PC-9 (cell line): ENCODE measurements at regions not wholly inside any gene's neighbourhood (a gene's known extent, or its start where the extent isn't known, plus 50 kb on each side); places are given as distances from the start of the nearest gene placed in this dataset.
"Not testable (repeated sequence)": the region's sequence is repeated elsewhere in the genome, so short reads cannot be mapped to it uniquely, and the experiment has no call there.

Experiments used
- BruUV-seq: library from RNA; stranded (reverse); fragments of 400-500 nt; replicated peaks from 2 replicates; lab custom pipeline; 2021; lab: Mats Ljungman, UMichigan
- CTCF ChIA-PET: fragments of 300-600 bp; sonication (Branson Sonifier 250); formaldehyde crosslinking; loops from one replicate; lab custom pipeline; 2022; ENCODE audit warnings: antibody characterized with exemption; lab: Charles Lee
- POLR2A ChIA-PET: fragments of 300-600 bp; sonication (Branson Sonifier 250); formaldehyde crosslinking; loops from one replicate; lab custom pipeline; 2022; ENCODE audit warnings: antibody characterized with exemption; ENCODE audit not compliant: unreplicated experiment; lab: Charles Lee
- DNase-seq, 2 experiments: peaks; one replicate each; pipeline versions ENCODE4 v3.0.0 to v3.0.0-alpha.2; 2015 to 2022; ENCODE audit warnings: mixed read lengths in 1 of 2
- H2AFZ ChIP-seq: fragments of 200-600 bp; sonication (generic); 2 replicates; pipeline ENCODE4 v1.8.1; 2017; ENCODE audit warnings: antibody characterized with exemption
- H3F3A ChIP-seq: fragments of 200-600 bp; sonication (generic); 2 replicates; pipeline ENCODE4 v1.8.1; 2017; ENCODE audit warnings: antibody characterized with exemption, mild to moderate bottlenecking, low read depth; ENCODE audit not compliant: insufficient read depth
- H3K27ac ChIP-seq: fragments of 200-600 bp; sonication (generic); 2 replicates; pipeline ENCODE4 v1.6.1; 2016; ENCODE audit warnings: mixed run types
- H3K27me3 ChIP-seq: fragments of 200-600 bp; sonication (generic); 2 replicates; pipeline ENCODE4 v1.6.1; 2016; ENCODE audit warnings: low read depth, mixed run types; ENCODE audit not compliant: insufficient read depth
- H3K36me3 ChIP-seq: fragments of 200-600 bp; sonication (generic); 2 replicates; pipeline ENCODE4 v1.6.1; 2016; ENCODE audit warnings: low read depth, mixed run types
- H3K4me1 ChIP-seq: fragments of 200-600 bp; sonication (generic); replicated peaks from 2 replicates; pipeline ENCODE4 v1.6.1; 2016; ENCODE audit warnings: mixed run types; ENCODE audit not compliant: insufficient read depth
- H3K4me2 ChIP-seq: fragments of 200-600 bp; sonication (generic); 2 replicates; pipeline ENCODE4 v1.6.1; 2017; ENCODE audit warnings: mixed run types
- H3K4me3 ChIP-seq: fragments of 200-600 bp; sonication (generic); 2 replicates; pipeline ENCODE4 v1.6.1; 2016; ENCODE audit warnings: mixed run types
- H3K79me2 ChIP-seq: fragments of 200-600 bp; sonication (generic); 2 replicates; pipeline ENCODE4 v1.6.1; 2017; ENCODE audit warnings: low read depth, mixed run types
- H3K9me2 ChIP-seq: fragments of 200-600 bp; sonication (generic); 2 replicates; pipeline ENCODE4 v1.8.1; 2017; ENCODE audit warnings: mild to moderate bottlenecking; ENCODE audit not compliant: insufficient read depth
- H3K9me3 ChIP-seq: fragments of 200-600 bp; sonication (generic); 2 replicates; pipeline ENCODE4 v1.8.1; 2016; ENCODE audit warnings: low read depth; ENCODE audit not compliant: insufficient read depth
- H4K20me1 ChIP-seq: fragments of 200-600 bp; sonication (generic); 2 replicates; pipeline ENCODE4 v1.8.1; 2017; ENCODE audit not compliant: insufficient read depth
- CTCF ChIP-seq: fragments of 200-600 bp; sonication (generic); conservative IDR thresholded peaks from 2 replicates; pipeline ENCODE4 v1.6.1; 2017; ENCODE audit warnings: mixed run types, antibody characterized with exemption, mild to moderate bottlenecking, moderate library complexity
- EZH2 ChIP-seq: fragments of 200-600 bp; sonication (generic); IDR thresholded peaks from 2 replicates; pipeline ENCODE4 v1.8.0; 2017; ENCODE audit warnings: antibody characterized with exemption, low read depth
- intact Hi-C: fragments of 100-400 bp; cut with micrococcal nuclease; formaldehyde crosslinking; loops from one replicate; pipeline ENCODE4 v1.10.0; 2022; ENCODE audit not compliant: unreplicated experiment

DNA sequence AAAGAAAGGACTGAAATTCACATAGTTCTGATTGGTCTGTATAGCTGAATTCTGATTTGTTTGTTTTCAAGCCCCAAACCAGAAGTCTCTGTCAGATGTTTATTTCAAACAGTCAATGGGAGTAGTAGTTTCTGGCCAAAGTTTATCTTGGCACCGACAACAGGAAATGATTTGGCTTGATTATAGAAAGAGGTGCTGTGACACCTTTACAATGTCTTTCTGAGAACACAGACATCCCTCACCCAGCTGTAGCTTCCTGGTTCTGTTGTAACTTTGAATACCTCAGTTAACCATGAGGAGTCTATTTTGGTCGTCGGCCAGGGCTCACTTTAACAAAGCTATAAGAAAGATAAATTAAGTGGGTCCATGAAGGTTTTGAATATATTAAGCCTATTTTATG lies 545.0 kb upstream of the ZNF804A start:
- H2AFZ ChIP-seq: peak overlapping the region; percentile 10; the same call in 1 of the 2 replicates
- no peaks in the 10 kb centered on the region for H3K9me2 ChIP-seq
- POLR2A ChIA-PET: no interaction called here
- no peaks in the 10 kb centered on the region for H3K36me3 ChIP-seq
- CTCF ChIA-PET: no interaction called here
- no TSS peak for BruUV-seq
- H3K79me2 ChIP-seq: no peaks in the 10 kb centered on the region
- intact Hi-C loops: no loop called here
- H3F3A ChIP-seq: no peaks in the 10 kb centered on the region
- no peaks in the 10 kb centered on the region for H3K27me3 ChIP-seq
- no peak for TF ChIP-seq CTCF
- TF ChIP-seq EZH2: no peak
- H3K27ac ChIP-seq: no peak overlapping the region
- H3K4me3 ChIP-seq: no peak overlapping the region
- H3K4me2 ChIP-seq: no peak overlapping the region
- no peaks in the 10 kb centered on the region for H3K9me3 ChIP-seq
- no peaks in the 10 kb centered on the region for H4K20me1 ChIP-seq
- DNase-seq: peak; percentile 34 to 61
- no peaks in the 10 kb centered on the region for H3K4me1 ChIP-seq

DNA sequence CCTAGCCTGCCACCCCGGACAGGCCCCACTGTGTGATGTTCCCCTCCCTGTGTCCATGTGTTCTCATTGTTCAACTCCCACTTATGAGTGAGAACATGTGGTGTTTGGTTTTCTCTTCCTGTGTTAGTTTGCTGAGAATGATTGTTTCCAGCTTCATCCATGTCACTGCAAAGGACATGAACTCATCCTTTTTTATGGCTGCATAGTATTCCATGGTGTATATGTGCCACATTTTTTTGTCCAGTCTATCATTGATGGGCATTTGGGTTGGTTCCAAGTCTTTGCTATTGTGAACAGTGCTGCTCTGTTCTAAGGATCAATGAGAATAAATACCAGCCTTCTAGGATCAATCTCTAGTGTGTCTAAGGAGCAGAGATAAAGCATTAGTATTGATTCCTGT lies 543.9 kb upstream of the ZNF804A start:
- H3K79me2 ChIP-seq, H3K4me3 ChIP-seq, H3F3A ChIP-seq, H3K9me2 ChIP-seq, H3K4me2 ChIP-seq, H3K27me3 ChIP-seq, H3K4me1 ChIP-seq, H3K9me3 ChIP-seq, CTCF ChIA-PET, BruUV-seq, POLR2A ChIA-PET, intact Hi-C loops, H3K27ac ChIP-seq, H2AFZ ChIP-seq, H4K20me1 ChIP-seq, DNase-seq, H3K36me3 ChIP-seq: not testable (repeated sequence)

DNA sequence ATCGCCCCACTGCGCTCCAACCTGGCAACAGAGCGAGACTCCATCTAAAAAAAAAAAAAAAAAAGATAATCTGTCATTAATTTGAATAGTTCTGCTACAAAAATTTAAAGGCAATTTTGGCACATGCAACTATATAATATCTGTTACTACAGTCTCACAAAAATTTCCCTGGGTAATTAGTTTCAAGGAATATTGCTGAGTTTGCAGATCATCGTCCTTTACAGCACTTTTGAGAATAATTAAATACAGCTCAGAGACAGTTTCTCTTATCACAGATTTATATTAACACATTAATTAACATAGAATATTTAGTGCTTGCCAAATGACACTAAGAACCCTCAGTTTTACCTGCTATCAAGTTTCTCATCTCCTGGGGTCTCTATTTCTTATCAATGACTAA lies 540.4 kb upstream of the ZNF804A start:
- no peaks in the 10 kb centered on the region for H3K36me3 ChIP-seq
- POLR2A ChIA-PET: interaction anchor here (0.6 kb wide), 1 partner anchor 46 kb away, joined by 6 read pairs; no protein-coding TSS in a partner anchor
- H3K4me1 ChIP-seq: no peaks in the 10 kb centered on the region
- intact Hi-C loops: no loop called here
- H3K9me3 ChIP-seq: no peaks in the 10 kb centered on the region
- H3K9me2 ChIP-seq: no peaks in the 10 kb centered on the region
- H3K27ac ChIP-seq: no peak overlapping the region
- no peak overlapping the region for H3K4me3 ChIP-seq
- H2AFZ ChIP-seq: no peak overlapping the region
- no peaks in the 10 kb centered on the region for H4K20me1 ChIP-seq
- no peaks in the 10 kb centered on the region for H3K27me3 ChIP-seq
- no TSS peak for BruUV-seq
- H3K4me2 ChIP-seq: no peak overlapping the region
- no peak for DNase-seq
- no peaks in the 10 kb centered on the region for H3F3A ChIP-seq
- TF ChIP-seq EZH2 (no peak), CTCF (no peak)
- CTCF ChIA-PET: no interaction called here
- no peaks in the 10 kb centered on the region for H3K79me2 ChIP-seq

- H3K4me1 ChIP-seq, H3K27ac ChIP-seq, H3K36me3 ChIP-seq, H3K4me3 ChIP-seq, H3K9me2 ChIP-seq, H3K27me3 ChIP-seq, H2AFZ ChIP-seq, CTCF ChIA-PET, H3K9me3 ChIP-seq, POLR2A ChIA-PET, H4K20me1 ChIP-seq, H3F3A ChIP-seq, H3K4me2 ChIP-seq, H3K79me2 ChIP-seq, DNase-seq, BruUV-seq, intact Hi-C loops: not testable (repeated sequence)
Measured at GRCh38 chr2:184060268-184060667, 538.1 kb upstream of the ZNF804A start.
